ENCODE measurements at regions not wholly inside any gene's neighbourhood (a gene's known extent, or its start where the extent isn't known, plus 50 kb on each side); places are given as distances from the start of the nearest gene placed in this dataset.

GRCh38 chr5:144581044-144581443 is 410.4 kb downstream of the KCTD16 start:
- DNase-seq: no peak

- no peak for DNase-seq
Measured at GRCh38 chr5:144577676-144578075, 407.0 kb downstream of the KCTD16 start.

GRCh38 chr5:144575736-144576135 is 405.1 kb downstream of the KCTD16 start:
- no peak for DNase-seq

- no peak for DNase-seq
Measured at GRCh38 chr5:144567421-144567780, 396.7 kb downstream of the KCTD16 start.

GRCh38 chr5:144566747-144567420 is 396.2 kb downstream of the KCTD16 start:
- DNase-seq: no peak

GRCh38 chr5:144549580-144549979 is 378.9 kb downstream of the KCTD16 start:
- peak; percentile 85 for DNase-seq

- no peak for DNase-seq
Measured at GRCh38 chr5:144548936-144549335, 378.3 kb downstream of the KCTD16 start.

- no peak for DNase-seq
Measured at GRCh38 chr5:144547098-144547499, 376.4 kb downstream of the KCTD16 start.

- DNase-seq: no peak
Measured at GRCh38 chr5:144538845-144539244, 368.2 kb downstream of the KCTD16 start.

Data from NCI-H1105 treated with DMSO at 0.1 percent for 48 hours (cell line).